ENCODE measurements at regions not wholly inside any gene's neighbourhood (a gene's known extent, or its start where the extent isn't known, plus 50 kb on each side); places are given as distances from the start of the nearest gene placed in this dataset.

DNA sequence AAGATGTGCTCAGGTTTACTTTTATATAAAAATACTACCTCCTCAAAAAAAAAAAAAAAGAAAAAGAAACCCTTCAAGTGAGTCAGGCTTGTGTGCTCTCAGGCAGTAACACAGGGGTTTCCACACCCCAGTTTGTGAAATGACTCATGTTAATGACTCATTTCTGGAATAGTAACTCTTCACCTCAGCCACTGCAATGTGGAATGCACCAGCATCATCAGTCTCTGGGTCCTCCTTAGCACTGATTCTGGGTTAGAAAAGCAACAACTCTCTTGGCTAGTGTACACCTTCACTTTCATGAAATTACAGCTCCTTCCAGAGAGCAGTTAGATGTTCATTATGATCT, 110.6 kb downstream of the EMX2 start:
- no peak for TF ChIP-seq ZNF274 (IDR thresholded peaks at IDR 0.05; ENCODE audit: low read depth, low read length)
- H3K4me3 ChIP-seq (ENCODE audit: low read length): no peak overlapping the region

DNA sequence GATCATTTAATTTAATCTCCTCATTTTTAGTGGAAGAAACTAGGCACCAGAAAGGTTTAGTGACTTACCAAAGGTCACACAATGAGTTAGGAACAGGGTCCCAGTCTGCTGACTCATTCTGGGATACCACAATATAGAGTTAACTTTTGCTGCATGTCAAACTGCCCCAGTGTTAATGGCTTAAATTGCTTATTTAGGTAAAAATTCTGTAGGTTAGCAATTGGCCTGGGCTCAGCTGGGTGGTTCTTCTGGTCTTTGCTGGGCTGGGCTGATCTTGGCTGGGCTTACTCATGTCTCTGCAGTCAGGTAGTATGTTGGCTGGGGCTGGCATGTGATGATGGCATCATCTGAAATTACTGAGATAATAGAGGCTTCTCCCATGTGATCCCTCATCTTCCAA, 111.6 kb downstream of the EMX2 start:
- no peak for TF ChIP-seq ZNF274 (IDR thresholded peaks at IDR 0.05; ENCODE audit: low read depth, low read length)
- H3K4me3 ChIP-seq (ENCODE audit: low read length): no peak overlapping the region

DNA sequence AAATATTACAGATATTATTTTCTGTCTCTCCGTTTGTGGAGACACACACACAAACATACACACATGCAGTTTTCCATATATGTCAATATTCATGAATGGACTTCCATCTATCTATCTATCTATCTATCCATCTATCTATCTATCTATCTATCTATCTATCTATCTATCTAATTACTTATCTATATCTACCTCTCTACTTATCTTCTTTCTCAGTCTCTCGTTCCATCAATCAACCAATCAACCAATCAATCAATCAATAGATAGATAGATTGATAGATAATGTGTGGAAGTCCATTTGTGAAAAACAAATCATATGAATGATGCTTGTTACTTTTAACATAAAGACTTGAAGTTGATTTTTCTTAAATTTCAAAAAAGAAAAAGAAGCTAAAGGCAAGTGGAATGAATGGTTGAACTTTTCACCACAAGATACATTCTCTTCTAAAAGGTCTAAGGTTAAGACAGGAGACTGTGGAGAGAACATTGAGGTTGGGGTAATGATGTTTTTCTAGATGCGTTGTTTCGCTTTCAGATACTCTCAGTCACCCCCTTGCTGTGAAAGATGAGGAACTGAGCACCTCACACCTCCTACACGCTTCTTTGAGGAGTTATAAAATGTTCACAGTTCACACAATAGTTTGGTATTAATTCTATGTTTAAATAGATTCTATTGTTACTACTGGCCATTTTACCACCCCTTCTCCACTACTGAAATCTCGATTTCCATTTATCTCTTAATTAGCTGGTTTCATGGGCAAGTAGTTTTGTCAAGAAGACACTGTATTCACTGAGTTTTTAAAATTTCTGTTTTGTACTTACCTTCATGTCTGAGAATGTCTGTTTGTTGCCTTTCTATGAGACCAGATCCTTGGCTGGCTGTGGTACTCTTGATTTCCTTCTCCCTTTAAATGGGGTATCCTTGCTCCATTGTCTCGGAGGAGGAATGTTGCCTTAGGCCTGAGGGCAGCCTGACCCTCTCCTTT, 114.1 kb downstream of the EMX2 start:
- TF ChIP-seq ZNF274 (IDR thresholded peaks at IDR 0.05; ENCODE audit: low read depth, low read length): no peak

DNA sequence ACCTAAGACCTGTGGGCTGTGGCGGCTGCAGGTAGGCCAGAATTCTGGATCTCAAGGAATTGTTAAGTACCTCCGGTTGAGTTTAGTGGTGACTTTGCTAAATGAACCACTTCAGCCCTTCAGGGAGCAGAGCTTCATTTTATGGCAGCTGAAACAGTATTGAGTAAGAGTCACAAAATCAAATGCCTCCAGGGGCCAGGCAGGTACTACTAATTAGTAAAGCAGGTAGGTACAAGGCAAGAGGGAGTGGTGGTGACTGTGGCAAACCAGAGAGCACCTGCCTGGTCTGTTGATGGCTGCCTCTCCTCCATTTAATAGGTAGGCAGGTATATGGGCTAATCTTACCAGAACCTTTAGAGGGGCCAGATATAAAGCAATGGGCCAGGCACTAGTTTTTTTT, 118.8 kb downstream of the EMX2 start:
- no peak for TF ChIP-seq ZNF274 (IDR thresholded peaks at IDR 0.05; ENCODE audit: low read depth, low read length)
- no peak overlapping the region for H3K4me3 ChIP-seq (ENCODE audit: low read length)

More for the DNA sequence above, 114.1 kb downstream of the EMX2 start:
- no peak overlapping the region for H3K4me3 ChIP-seq (ENCODE audit: low read length)

DNA sequence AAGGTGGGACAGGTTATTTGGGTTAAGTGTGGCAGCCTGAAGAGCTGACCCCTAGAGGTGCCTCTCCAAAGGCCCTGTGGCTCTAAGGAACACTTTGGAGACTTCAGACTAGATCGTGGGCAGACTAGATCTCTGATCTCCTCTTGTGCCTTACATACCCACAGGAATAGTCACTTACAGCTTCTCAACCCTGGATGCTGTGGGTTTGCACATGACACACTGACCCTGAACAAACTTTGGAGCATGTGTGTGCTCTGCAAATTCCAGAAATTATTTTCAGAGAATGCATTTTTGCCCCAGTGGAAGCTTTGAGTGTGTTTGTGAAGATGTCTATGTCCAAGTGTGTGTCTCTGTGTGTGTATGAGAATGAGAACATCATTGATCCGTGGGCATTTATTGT, 119.6 kb downstream of the EMX2 start:
- H3K4me3 ChIP-seq (ENCODE audit: low read length): no peak overlapping the region
- TF ChIP-seq ZNF274 (IDR thresholded peaks at IDR 0.05; ENCODE audit: low read depth, low read length): no peak

DNA sequence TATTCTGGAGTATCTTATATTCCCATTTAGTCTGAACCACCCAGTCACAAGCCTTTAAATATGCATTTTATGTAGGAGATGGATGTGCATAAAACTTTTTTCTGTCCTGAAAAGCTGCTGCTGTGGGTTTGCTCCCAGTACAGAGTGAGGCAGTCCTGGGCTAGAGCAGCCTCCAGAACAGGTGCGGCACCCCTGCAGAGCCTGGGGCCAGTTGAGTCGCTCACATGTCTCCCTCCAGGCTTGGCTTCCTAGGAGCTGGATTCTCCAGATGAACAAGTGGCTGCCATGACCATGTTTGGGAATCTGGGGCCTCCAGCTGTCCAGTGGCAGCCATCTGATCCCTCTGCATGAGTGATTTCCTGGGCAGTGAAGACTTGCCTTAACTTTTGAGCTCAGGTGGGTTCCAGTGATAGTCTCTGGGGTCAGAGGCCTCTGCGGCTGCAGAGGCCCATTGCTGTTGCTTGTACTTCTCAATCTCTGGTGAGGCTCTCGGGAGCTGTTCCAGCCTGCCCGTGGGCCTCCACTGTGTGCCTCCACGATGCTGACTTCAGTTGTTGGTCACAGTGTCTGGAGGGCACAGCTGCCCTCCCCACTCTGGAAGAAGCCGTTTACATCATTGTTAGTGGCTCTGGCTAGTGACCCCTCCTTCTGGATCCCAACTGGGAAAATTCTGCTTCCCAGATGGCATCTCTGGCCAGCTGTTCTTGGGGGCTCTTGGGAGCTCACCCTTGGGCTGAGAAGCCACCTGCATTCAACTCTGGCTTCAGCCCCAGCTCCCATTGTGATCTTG, 120.4 kb downstream of the EMX2 start:
- TF ChIP-seq ZNF274 (IDR thresholded peaks at IDR 0.05; ENCODE audit: low read depth, low read length): no peak

DNA sequence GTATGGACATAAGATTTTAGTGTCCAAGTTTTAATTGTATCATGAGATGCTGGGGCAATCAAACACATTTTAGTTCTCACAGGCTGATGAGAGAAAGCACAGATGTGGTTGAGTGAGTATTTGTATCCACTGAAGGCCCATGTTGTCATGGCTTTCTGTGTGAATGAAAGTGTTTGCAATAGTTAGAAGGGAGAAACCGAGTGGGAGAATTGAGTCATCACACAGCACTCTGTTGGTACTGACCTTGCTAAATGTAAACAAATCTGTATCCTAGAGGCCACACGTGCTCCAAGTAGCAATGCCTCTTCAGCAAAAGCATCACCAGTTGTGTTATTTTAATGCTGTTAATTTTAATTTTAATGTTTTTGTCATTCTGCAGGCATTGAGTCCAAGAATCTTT, 121.2 kb downstream of the EMX2 start:
- no peak for TF ChIP-seq ZNF274 (IDR thresholded peaks at IDR 0.05; ENCODE audit: low read depth, low read length)
- no peak overlapping the region for H3K4me3 ChIP-seq (ENCODE audit: low read length)

More for the DNA sequence above, 120.4 kb downstream of the EMX2 start:
- H3K4me3 ChIP-seq (ENCODE audit: low read length): no peak overlapping the region

DNA sequence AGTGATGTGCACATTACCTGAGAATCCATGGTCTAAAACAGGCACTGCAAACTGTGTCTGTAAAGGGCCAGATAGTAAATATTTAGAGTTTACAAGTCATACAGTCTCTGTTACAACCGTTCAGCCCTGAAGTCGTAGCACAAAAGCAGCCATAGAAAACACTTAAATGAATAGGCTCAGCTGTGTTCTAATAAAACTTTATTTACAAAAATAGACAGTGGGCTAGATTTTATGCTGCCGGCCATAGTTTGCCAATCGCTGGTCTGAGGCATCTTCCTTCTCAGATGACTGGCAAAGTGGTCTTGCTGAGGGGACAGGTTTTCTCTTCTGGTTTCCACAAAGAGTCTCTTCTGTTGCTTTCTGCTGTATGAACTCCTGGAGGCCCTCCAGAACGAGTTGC, 121.7 kb downstream of the EMX2 start:
- no peak for TF ChIP-seq ZNF274 (IDR thresholded peaks at IDR 0.05; ENCODE audit: low read depth, low read length)
- no peak overlapping the region for H3K4me3 ChIP-seq (ENCODE audit: low read length)

DNA sequence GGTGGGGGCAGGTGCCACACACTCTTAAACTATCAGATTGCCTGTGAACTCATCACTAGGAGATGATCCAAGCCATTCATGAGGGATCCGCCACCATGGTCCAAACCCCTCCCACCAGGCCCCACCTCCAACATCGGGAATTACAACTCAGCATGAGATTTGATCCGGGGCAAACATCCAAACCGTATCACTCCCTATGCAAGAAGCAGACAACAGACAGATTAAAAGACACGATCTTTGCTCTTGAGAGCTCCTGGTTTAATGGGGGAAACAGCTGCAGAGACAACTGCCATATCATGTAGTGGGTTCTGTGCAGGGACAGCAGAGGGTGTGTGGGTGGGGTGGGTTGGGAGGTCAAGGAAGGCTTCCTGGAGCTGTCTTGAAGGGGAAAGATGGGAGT, 123.6 kb downstream of the EMX2 start:
- no peak for TF ChIP-seq ZNF274 (IDR thresholded peaks at IDR 0.05; ENCODE audit: low read depth, low read length)

DNA sequence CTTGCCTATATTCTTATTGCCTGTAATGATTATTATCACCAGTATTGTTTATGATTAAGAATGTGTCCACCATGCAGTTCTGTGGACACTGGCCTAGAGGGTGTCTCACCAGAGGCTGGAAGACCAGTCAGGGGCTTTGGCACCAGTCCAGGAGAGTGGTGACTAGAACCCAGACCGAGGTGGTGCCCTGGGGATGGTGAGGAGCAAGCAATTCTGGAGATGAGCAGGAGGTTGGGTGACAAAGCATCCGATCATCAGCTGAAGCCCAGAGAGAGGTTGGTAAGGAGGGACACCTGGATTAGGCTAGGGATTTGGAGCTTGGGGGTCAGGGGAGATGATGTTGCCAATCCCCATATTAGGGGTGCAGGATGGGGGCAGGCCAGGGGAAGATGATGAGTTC, 124.4 kb downstream of the EMX2 start:
- TF ChIP-seq ZNF274 (IDR thresholded peaks at IDR 0.05; ENCODE audit: low read depth, low read length): no peak
- H3K4me3 ChIP-seq (ENCODE audit: low read length): no peak overlapping the region

More for the DNA sequence above, 123.6 kb downstream of the EMX2 start:
- no peak overlapping the region for H3K4me3 ChIP-seq (ENCODE audit: low read length)

DNA sequence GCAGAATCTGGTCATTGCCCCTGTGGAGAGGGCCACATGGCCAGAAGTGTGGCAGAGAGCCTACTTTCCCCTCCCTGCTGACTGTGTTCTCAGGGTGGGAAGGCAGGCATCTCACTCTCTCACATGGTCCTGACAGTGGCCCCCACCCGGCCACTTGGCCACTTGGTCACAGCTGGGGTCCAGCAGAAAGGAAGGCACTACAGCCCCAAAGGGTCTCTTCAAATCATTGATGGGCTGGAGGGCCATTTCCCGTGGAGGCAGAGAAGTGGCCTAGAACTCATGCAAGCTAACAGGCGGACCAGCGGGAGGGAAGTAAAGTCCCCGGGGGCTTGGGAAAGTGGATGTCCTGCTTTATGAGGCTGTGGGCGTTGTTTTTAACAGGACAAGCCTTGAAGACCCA, 125.3 kb downstream of the EMX2 start:
- no peak for TF ChIP-seq ZNF274 (IDR thresholded peaks at IDR 0.05; ENCODE audit: low read depth, low read length)

DNA sequence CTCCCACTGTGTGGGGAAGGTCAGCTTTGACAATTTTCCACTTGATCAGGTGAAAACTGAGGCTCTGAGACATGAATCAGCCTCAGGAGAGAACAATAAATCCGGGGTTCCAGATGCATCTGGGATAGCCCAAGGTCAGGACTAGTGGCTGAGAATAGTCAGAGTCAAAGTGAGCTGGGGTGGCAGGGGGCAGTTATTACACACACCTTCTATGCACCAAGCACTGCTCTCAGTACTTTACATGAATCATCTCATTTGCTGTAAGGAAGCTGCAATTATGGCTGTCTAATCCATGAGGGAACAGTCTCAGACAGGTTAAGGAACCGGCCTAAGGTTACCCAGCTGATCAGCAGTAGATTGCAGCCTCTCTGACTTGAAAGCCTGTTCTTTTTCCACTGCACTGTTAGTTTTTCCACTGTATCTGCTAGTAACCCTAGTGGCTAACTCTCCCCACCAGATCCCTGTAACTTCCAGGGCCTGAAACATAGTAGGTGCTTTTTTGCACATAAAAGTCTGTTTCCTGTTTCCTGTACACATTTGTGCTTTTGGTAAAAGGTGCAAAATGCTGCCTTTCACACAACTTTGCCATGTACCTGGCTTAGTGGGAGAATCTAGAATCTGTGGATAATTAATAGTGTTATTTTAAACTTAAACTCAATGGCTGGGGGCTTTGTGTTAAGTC, 125.9 kb downstream of the EMX2 start:
- H3K4me3 ChIP-seq (ENCODE audit: low read length): no peak overlapping the region
- TF ChIP-seq ZNF274 (IDR thresholded peaks at IDR 0.05; ENCODE audit: low read depth, low read length): no peak

More for the DNA sequence above, 125.3 kb downstream of the EMX2 start:
- no peak overlapping the region for H3K4me3 ChIP-seq (ENCODE audit: low read length)

DNA sequence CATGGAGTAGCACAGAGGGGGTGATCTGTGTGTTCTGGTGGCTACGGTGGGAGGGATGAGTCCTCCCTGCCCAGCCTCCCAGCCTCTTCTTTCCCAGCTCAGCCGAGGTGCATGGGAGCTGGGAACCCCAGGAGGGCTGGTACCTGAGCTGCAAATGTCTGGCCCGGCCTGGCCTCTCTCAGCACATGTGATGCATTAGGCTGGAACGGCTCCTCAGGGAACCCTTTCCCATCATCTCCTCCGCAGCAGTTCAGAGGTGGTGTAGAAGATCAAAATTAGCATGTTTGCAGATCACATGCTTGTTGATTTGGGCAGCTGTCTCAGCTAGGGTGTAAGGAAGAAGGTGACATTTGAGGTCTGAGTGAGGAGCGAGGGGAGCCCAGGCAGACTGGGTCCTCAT, 126.6 kb downstream of the EMX2 start:
- TF ChIP-seq ZNF274 (IDR thresholded peaks at IDR 0.05; ENCODE audit: low read depth, low read length): no peak
- H3K4me3 ChIP-seq (ENCODE audit: low read length): no peak overlapping the region

All from GM08714 (cell line).